IPS-NIHi11 (cell line): ENCODE measurements at regions not wholly inside any gene's neighbourhood (a gene's known extent, or its start where the extent isn't known, plus 50 kb on each side); places are given as distances from the start of the nearest gene placed in this dataset.
"Not testable (repeated sequence)": the region's sequence is repeated elsewhere in the genome, so short reads cannot be mapped to it uniquely, and the experiment has no call there.

Experiments
- DNase-seq: peaks from one replicate; pipeline ENCODE4 v3.0.0; 2012; ENCODE audit warnings: mixed read lengths, low spot score

DNA sequence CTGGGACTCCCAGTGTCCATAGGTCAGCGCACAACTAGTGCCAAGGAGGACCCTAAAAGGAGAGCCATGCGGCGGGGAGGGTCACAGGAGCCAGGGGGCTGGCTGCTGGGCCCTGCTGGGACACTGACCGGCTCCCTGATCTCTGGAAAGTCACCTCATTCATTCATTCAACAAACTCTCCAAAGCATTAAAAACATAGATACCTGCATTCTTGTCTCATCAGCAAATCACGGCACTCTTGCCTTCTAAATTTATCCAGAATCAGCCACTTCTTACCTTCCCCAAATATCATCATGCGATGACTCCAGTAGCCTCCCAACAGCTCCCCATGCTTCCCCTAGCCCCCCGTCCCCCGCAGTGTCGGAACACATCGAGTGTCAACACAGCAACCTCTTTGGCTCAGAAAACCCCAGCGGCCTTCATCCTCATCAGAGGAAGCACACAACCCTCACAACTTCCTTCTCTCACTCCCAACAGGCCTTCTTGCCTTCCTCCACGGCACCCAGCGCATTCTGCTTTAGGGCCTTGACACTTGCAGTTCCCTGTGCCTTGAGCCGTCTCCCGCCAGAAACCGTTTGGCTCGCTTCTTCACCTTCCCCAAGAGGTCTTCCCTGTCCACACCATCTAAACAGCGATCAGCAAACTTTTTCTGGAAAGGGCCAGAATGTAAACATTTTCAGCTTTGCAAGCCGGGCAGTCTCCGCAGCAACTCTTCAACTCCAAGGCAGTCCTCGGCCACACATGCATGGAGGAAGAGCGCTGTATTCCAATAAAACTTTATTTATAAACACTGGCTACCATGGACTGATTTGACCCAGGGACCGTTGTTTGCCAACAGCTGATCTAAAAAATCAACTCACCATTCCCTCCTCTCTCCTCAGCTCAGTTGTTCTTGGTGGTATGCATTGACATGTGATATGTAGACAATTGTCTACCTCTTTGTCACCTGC lies 119.5 kb upstream of the TNRC6C start:
- no peak for DNase-seq

DNA sequence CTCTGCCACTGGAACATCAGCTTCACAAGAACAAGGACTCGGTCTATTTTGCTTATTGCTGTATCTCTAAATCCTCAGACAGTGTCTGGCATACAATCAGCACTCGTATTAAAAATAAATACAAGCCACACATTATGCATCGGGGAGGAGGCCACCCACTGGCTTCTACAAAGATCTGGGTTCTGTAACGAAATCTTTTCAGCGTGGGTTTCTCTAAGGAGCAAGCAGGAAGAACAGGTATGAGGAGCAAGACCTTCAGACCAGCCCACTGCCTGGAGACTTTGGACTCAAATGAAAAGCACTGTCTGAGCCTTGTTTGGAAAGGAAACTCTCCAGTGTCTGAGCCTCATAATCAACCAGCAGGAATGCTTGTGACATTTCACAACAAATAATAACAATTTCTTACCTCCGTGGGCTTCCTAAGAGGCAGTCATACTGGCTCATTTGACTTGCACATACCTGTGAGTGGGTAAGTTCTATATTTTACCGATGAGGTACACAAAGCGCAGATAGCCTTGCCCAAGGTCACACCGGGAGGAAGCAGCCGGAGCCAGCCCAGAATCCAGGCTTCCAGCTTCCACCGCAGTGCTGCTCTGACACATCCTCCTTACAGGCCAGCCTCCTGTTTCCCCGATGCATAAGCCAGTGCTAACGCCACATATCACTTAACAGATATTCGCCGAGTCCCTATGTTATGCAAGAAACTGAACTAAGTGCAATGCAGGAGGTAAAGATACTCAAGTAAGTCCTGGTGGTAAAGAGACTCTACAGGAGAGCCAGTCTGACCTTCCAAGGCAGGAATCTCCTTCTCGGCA lies 118.6 kb upstream of the TNRC6C start:
- no peak for DNase-seq

DNA sequence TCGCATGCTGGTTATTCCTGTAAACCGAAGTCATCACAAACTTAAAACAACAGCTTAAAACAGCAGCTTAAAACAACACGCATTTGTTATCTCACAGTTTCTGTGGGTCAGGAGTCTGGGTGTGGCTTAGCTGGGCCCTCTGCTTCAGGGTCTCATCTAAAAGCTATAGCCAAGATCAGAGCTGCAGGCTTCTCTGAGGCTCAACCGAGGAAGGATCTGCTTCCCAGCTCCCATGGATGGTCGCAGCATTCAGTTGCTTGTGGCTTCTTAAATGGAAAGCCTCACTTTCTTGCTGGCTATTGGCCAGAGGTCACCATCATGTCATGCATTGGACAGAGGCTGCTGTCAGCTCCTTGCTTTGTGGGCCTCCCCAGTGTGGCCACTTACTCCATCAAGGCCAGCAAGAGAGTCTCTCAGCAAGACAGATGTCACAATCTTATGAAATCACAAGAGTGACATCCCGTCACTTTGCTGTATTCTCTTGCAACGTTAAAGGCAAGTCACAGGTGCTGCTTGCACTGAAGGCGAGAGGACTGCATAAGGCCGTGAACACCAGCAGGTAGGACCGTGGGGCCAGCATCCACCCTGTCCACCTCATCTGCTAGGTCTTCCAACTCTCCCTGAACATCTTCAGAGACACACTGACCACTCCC lies 117.9 kb upstream of the TNRC6C start:
- DNase-seq: no peak

DNA sequence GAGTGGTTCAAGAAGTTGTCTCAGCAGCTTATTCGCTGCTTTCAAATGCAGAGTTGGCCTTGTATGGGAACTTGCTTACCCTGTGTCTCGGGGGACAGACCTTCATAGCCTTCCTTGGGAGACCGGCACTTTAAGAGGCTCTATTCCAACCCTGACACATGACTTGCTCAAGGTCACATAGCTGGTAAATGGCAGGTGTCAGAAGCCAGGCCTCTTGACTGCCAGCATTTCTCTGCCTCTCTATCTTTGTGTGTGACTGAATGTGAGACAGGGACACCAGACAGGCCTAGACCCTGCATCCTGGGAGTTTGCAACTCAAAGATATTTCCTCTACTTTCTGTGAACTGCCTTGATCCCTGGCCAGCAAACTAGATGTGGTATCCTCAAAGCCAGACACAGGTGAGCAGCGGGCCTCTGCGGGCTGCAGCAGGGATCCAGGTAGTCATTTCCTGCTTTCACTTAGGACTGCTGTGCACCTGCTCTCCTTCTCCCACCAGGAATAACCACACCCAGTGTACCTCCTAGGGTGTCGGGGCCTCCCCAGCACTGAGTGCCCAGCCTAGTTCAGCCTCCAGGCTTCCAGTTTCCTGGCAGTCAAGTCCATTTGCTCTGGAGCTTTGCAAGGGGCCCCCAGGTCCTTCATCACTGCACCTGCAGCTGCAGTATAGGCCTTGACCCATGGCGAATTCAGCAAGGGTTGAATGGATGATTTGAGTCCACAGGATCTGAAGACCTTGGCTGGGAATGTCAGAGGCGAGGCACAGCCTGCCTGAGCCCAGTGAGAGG lies 116.6 kb upstream of the TNRC6C start:
- DNase-seq: no peak

DNA sequence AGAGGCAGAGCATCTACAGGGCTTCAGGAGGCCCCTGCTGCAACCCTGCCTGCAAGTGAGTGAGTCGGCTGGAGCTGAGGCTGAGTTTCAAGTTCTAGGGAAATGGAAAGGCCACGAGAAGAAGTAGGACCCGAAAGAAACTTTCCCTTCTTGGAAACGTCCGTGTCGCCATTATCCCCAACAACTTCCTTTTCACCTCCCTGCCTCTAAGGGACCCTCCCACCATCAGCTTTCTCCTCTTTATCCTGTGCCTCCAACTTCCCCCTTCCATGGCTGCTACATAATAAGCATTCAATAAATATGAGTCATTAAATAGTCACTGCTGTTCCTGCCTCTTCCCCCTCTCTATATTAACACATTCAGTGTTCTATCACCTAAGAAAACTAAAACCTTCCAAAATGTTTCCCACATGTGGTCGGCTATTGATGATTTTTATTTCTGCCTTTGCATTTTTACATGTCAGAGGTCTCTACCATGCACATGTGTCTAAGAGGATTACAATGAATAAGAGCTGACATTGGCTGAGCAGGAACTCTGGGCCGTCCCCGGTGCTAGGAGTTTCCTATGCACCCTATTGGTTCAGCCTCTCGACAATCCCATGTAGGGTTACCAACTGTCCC lies 115.9 kb upstream of the TNRC6C start:
- no peak for DNase-seq

DNA sequence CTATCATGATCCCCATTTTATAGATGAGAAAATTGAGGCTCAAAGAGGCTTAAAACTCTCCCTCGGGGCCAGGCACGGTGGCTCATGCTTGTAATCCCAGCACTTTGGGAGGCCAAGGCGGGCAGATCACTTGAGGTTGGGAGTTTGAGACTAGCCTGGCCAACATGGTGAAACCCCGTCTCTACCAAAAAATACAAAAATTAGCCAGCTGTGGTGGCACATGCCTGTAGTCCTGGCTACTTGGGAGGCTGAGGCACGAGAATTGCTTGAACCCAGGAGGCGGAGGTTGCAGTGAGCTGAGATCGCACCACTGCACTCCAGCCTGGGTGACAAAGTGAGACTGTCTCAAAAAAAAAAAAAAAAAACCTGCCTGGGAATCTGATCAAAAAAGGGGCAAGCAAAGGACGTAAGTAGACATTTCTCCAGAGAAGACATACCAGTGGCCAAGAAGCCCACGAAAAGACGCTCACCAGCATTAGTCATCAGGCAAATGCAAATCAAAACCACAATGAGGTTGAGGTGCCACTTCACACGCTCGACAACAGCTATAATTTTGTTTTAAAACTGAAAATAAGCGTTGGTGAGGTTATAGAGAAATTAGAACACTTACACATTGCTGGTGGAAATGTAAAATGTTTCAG lies 115.1 kb upstream of the TNRC6C start:
- DNase-seq: not testable (repeated sequence)

DNA sequence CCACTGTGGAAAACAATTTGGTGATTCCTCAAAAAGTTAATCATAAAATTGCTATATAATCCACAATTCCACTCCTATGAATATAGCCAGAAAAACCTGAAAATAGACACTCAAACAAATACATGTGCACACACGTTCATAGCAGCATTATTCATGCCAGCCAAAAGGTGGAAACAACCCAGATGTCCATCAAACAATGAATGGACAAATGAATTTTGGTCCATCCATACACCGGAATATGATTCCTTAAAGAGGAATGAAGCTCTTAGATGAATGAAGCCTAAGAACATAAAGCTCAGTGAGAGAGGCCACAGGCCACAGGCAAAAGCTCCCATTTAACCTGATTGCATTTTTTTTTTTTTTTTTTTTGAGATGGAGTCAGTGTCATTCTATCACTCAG lies 114.6 kb upstream of the TNRC6C start:
- no peak for DNase-seq

DNA sequence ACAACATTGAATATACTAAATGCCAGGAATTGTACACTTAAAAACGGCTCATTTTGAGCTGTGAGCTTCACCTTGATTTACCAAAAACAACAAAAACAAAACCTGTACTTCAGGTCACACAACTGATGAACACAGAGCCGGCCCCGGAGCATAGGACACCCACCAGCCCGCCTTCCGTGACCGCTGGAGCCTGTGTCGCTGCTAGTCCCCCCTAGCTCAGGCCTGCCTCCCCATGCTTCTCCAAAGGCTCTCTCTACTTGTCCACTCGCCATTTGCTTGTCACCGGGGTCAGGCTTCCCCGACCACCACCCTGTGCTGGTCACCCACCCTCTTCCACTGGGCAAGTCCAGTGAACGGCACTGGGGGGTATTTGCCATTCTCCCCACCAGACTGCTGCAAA lies 113.8 kb upstream of the TNRC6C start:
- no peak for DNase-seq

DNA sequence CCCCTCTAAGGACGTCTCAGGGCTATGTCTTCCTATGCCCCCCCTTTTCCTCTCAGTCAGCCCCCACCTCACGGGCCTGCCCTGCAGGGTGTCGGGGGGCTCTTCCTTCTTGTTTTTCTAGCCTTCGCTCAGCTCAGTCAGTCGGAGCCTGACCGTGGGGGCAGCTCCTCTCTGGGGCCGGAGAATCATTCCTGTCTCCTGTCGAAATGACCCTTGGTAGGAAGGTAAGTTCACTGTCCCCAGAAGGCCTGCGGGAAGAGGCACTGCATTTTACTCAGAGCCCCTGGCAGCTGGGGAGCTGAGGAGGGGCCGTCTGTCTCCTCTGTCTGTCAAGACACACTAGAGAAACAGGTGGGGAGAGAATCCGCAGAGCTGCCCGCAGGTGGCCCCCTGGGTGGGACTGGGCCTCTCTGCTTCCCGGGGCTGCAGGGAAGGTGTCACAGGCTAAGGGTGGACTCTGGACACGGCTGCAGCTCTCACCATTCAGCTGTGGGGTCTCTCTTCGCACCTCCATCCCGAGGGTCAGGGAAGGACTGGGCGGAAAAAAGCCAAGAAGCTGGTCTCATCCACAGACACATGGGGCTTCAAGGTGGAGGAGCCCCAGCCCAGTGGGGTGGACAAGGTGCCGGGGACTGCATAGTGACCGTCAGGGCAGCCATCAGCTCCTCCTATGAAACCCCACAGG lies 112.8 kb upstream of the TNRC6C start:
- DNase-seq: no peak

DNA sequence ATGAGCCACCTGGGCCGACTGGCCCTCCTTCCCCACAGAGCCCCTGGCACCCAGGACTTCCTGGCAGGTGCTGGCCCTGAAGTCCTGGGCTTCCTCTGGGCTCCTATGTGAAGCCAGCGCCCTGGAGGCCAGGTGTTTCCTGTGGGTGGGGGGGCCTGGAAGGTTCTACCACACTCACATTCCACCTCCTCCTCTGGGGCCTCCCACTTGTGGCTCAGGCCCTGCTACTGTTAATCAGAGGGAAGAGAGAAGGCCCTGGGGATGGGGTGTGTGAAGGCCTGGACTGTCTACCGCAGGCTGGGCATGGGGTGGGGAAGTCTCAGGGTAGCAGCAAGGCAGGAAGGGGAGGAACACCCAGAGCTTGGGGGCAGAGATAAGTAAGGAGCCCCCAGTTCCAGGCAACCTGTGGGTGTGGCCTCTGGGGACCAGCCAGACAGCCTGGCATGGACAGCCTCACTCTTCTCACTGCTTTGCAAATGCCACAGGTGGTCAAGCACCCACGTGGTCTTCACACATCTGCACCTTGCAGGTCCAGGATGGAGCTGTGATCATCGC lies 111.9 kb upstream of the TNRC6C start:
- no peak for DNase-seq

DNA sequence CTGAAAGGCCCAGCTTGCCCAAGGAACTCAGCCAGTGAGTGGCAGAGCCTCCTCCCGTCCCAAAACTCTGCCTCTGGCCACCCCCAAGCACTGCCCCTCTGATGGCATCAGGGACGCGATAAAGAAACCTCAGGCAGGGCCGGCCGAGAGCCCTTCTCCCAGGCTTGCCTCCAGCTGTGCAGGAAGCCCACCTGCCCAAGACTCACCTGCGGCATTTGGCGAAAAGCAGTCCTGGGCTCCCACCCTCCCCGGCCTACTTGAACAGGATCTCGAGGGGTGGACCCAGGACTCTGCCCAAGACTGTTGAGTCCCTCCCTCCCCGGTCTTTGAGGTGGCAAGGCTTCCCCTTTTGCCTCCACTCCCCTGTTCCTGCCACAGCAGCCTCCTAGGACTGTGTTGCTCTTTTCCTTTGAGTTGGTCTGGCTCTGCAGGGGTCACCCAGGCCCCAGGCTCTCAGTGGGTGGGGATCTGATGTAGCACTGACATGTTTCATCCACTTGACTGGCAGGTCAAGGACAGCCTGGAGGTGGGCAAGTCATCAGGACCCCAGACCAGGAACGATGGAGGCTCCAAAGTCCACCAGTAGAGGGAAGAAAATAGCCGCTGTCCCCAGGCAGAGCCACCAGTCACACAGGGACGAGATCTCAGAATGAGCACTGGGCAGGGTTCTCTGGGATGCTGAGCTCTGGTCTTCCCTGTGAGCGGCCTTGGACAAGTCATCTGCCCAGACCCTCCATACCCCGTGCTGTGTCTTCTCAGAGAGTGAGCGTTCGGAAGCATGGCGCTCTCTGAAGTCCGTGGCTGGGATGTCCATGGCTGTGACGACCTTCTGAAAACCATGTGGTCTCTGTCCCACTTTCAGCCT lies 111.0 kb upstream of the TNRC6C start:
- DNase-seq: no peak

DNA sequence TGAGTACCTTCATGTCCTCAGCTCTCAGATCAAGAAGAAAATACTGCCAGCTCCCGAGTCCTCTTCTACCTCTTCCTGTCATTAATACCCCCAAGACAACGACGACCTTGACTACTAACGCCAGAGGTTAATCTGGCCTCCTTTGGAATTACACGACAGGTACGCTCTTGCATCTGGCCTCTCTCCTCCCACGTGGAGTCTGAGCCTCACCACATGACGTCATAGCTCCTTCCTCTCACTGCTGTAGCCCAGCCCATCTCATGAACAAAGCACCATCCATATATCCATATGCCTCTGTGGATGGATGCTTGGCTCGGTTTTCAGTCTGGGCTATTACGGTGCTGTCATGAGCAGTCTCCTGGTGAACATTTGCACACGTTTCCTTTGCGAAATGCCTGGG lies 110.2 kb upstream of the TNRC6C start:
- DNase-seq: no peak

DNA sequence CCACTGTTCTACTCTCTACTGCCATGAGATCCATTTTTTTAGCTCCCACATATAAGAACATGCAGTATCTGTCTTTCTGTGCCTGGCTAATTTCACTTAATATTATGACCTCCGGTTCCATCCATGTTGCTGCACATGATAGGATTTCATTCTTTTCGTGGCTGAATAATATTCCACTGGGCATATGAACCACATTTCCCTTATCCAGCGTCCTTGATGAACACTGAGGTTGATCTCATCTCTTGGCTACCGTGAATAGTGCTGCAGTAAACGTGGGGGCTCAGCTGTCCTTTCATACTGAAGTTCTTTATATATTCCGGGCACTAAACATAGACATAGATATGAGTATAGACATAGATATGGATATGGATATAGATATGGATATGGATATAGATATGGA lies 109.3 kb upstream of the TNRC6C start:
- no peak for DNase-seq

DNA sequence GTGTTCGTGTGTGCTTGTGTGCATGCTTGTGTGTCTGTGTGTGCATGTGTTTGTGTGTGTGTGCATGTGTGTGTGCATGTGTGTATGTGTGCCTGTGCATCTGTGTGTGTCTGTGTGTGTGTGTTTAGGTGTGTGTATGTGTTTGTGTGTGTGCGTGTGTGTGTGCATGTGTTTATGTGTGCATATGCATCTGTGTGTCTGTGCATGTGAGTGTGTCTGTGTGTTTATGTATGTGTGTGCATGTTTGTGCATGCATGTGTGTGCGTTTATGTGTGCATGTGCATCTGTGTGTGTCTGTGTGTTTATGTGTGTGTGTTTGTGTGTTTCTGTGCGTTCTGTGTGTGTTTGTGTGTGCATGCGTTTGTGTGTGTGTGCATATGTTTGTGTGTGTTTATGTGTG lies 106.6 kb upstream of the TNRC6C start:
- no peak for DNase-seq

DNA sequence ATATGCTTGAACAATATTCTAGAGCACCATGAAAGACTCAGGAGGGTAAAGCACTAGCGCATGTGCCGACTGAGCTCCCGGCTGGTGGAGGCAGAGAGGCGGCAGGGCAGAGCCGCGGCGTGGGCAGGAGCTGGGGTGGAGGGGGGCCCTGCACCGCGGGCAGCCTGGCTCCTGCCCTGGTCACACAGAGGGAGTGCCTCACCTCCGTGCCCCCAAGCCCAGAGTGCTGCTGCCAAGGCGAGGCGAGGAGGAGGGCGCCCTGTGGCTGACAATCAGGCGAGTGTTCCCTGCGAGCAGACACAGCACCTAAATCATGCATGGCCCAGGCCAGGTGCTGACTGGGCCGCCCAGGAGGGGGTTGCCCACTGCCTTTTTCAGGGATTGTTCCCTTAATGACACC lies 105.8 kb upstream of the TNRC6C start:
- DNase-seq: no peak

DNA sequence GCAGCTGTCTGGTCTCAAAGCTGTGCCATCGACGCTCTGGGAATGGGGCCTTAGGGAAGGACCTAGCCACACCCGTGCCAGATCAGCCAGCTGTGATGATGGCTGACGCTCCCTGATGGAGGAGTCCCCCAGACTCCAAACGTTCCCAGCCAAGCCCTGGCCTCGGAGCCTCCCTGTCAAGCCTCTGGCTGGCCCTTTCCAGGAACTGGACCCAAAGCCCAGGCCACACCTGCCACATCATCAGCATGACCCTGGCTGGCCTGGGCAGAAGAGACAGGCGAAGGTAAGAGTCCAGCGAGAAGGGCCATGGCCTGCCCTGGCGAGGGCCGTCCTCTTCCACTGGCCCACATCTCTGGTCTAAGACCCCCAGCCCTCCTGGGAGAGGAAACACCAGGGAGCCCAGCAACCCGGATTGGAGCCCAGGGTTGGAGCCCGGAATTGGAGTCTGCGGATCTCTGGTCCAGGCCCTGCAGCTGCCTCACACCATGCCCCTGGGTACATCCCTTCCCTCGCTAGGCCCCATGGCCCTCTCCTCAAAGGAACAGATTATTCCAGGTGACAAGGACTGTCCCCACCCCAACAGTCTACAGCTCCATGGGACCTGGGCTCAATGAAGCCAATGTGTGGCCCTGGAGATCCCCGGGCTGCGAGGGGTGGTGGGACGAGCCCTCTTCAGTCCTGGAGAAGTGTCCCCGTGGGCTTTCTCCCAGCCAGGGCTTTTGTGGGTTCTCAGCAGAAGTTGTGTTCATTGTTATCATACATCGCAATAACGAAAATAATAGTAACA lies 105.1 kb upstream of the TNRC6C start:
- DNase-seq: no peak

DNA sequence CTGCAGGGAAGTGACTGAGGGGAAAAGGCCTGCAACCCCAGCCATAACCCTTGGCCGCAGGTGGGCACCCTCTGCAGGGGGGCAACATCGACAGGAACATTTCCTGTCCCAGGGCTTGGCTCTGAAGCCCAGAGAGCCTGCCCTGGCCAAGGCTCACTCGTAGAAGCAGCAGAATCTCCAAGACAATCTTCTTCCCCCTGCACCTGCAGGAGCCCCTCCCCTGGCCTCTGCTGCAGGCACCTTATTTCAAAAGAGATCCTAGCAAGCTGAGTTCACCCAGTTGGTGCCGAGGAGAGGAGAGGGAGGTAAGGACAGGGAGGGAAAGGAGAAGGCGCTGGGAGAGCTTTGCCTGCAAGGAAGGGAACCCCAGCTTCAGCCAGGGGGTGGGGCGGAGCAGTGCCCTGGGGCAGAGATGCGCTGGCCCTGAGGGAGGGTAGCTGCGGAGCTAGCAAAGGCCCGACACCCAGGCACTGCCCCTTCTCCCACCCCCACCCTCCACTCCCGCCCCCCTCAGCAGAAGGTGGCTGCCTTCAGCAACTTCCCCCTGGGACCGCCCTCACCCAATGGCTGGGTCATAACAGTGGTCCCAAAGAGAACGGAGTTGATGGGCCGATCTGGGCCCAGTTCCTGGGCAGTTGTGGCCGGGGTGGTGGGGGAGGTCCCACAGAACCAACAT lies 104.3 kb upstream of the TNRC6C start:
- peak; percentile 45 for DNase-seq
